ENCODE measurements at regions not wholly inside any gene's neighbourhood (a gene's known extent, or its start where the extent isn't known, plus 50 kb on each side); places are given as distances from the start of the nearest gene placed in this dataset.

- no peak for DNase-seq
- no peak for TF ChIP-seq CTCF (IDR thresholded peaks at IDR 0.05; ENCODE audit: low read depth, low read length)
- Histone ChIP-seq H3K27ac (no peak overlapping the region), H3K9me3 (ENCODE audit: severe bottlenecking) (no peaks in the 10 kb centered on the region), H3K4me3 (ENCODE audit: low read depth, low read length) (no peak overlapping the region), H3K27me3 (ENCODE audit: insufficient read depth, low read depth, severe bottlenecking) (no peaks in the 10 kb centered on the region), H3K36me3 (no peaks in the 10 kb centered on the region)
Measured at GRCh38 chr5:25850581-25850980, 1187.8 kb downstream of the CDH9 start.

- Histone ChIP-seq H3K9me3 (ENCODE audit: severe bottlenecking) (no peaks in the 10 kb centered on the region), H3K4me3 (ENCODE audit: low read depth, low read length) (no peak overlapping the region), H3K27me3 (ENCODE audit: insufficient read depth, low read depth, severe bottlenecking) (no peaks in the 10 kb centered on the region), H3K36me3 (no peaks in the 10 kb centered on the region), H3K27ac (no peak overlapping the region)
- TF ChIP-seq CTCF (IDR thresholded peaks at IDR 0.05; ENCODE audit: low read depth, low read length), result no peak
- DNase-seq, result no peak
Measured at GRCh38 chr5:25849270-25849669, 1189.1 kb downstream of the CDH9 start.

- H3K27me3 ChIP-seq (ENCODE audit: insufficient read depth, low read depth, severe bottlenecking), result no peaks in the 10 kb centered on the region
- TF ChIP-seq CTCF (IDR thresholded peaks at IDR 0.05; ENCODE audit: low read depth, low read length), result no peak
- H3K4me3 ChIP-seq (ENCODE audit: low read depth, low read length), result no peak overlapping the region
- DNase-seq, result no peak
- no peak overlapping the region for H3K27ac ChIP-seq
- no peaks in the 10 kb centered on the region for H3K36me3 ChIP-seq
- no peaks in the 10 kb centered on the region for H3K9me3 ChIP-seq (ENCODE audit: severe bottlenecking)
Measured at GRCh38 chr5:25823330-25823873, 1178.6 kb upstream of the CDH10 start.
